Pancreas (tissue), 10 donors: ENCODE measurements at regions not wholly inside any gene's neighbourhood (a gene's known extent, or its start where the extent isn't known, plus 50 kb on each side); places are given as distances from the start of the nearest gene placed in this dataset.

ENCODE experiments used
- ATAC-seq, 4 donors: fragments of 200-7000 bp; cut with Tn5 transposase; one replicate each; pipeline versions ENCODE4 v1.8.0 to v1.9.1; 2020; ENCODE audit warnings: mild to moderate bottlenecking in 4 of 4, moderate library complexity in 4 of 4
- DNase-seq, 6 donors: peaks; one replicate each; pipeline ENCODE4 v3.0.0-alpha.2; 2020
- FAIRE-seq: peaks from 2 replicates; lab custom pipeline; 2012; peaks lifted over from hg19 to GRCh38; lab: Jason Lieb, UNC
- H3K27ac ChIP-seq, 4 donors: fragments of 200-600 bp; sonication (generic); 1 replicate in 3 of 4; 2 replicates in 1 of 4; pipeline versions ENCODE4 v1.5.0 to v1.8.0; 2020
- H3K27me3 ChIP-seq, 4 donors: fragments of 200-600 bp; one replicate each; pipeline ENCODE4 v1.8.0; 2021
- H3K36me3 ChIP-seq, 3 donors: fragments of 200-600 bp; sonication (generic) in 1 of 3; one replicate each; pipeline versions ENCODE4 v1.5.0 to v1.8.0; 2020 to 2021
- H3K4me1 ChIP-seq, 3 donors: fragments of 200-600 bp; one replicate each; pipeline ENCODE4 v1.8.0; 2021
- H3K4me3 ChIP-seq, 4 donors: fragments of 200-600 bp; sonication (generic) in 2 of 4; one replicate each; pipeline versions ENCODE4 v1.5.0 to v1.8.0; 2020 to 2021
- H3K9me3 ChIP-seq, 4 donors: fragments of 200-600 bp; one replicate each; pipeline ENCODE4 v1.8.0; 2021
- WGBS, 2 donors: extraction: QIAGEN DNeasy Blood & Tissue Kit; methylation state at CpG; one replicate each; pipeline ENCODE4 v1.1.7; 2013; 5-methylcytosine and 5-hydroxymethylcytosine counted together
- intact Hi-C, 3 donors: fragments of 100-400 bp; cut with DNase I; formaldehyde crosslinking; loops; one replicate each; pipeline versions ENCODE4 v1.11.1 to v1.14.2; 2022
- TF ChIP-seq, protein P1 (sequence below), 4 donors: fragments of 200-600 bp; sonication (generic) in 3 of 4; IDR thresholded peaks; one replicate each; pipeline versions ENCODE4 v1.5.0 to v1.8.0; 2021; ENCODE audit warnings: antibody characterized with exemption in 4 of 4
- donor health status: healthy with polysubstance abuse.
- donor health status: DM: no; HTN: no; CAD: no; lungs with moderate emphysema.
- donor health status: DM: no; HTN: no; CAD: no.
- donor health status: control.
- donor health status: control.
- donor health status: Bipolar disorder and iron deficiency.
- donor health status: DM: yes; HTN: yes; CAD: no.
- donor health status: DM: no; HTN: no; CAD: no.
- donor health status: DM: no; HTN: no; CAD: no.
- donor health status: DM: yes; HTN: yes; CAD: no.

DNA sequence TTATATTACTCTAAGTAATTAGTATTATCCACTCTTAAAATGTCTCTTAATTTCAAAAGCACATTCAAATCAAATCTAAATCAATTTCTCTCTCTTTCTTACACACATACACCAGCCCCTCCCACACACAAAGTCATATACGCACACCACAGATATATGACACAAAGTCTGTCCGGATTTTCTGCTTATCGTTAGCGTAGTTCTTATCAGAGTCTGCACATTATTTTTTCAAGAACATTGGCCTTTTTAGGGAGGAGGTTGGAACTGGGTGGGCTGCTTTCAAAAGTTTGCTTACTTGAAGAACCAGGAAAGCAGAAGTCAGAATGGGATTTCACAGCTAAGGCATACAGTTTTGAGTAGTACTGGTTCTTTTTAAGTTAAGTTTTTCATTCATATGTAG, 387.6 kb upstream of the CHRM2 start:
- WGBS, 2 donors: 54 to 56% methylated on average over 4 of the region's 4 CpGs
- ATAC-seq (no peak), DNase-seq (no peak), FAIRE-seq (no peak)
- TF ChIP-seq, protein P1, sequence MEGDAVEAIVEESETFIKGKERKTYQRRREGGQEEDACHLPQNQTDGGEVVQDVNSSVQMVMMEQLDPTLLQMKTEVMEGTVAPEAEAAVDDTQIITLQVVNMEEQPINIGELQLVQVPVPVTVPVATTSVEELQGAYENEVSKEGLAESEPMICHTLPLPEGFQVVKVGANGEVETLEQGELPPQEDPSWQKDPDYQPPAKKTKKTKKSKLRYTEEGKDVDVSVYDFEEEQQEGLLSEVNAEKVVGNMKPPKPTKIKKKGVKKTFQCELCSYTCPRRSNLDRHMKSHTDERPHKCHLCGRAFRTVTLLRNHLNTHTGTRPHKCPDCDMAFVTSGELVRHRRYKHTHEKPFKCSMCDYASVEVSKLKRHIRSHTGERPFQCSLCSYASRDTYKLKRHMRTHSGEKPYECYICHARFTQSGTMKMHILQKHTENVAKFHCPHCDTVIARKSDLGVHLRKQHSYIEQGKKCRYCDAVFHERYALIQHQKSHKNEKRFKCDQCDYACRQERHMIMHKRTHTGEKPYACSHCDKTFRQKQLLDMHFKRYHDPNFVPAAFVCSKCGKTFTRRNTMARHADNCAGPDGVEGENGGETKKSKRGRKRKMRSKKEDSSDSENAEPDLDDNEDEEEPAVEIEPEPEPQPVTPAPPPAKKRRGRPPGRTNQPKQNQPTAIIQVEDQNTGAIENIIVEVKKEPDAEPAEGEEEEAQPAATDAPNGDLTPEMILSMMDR (IDR thresholded peaks at IDR 0.05): no peak
- H3K4me1 ChIP-seq: no peaks in the 10 kb centered on the region
- H3K27ac ChIP-seq: no peak overlapping the region
- H3K9me3 ChIP-seq: no peaks in the 10 kb centered on the region
- intact Hi-C loops: no loop called here
- H3K36me3 ChIP-seq: no peaks in the 10 kb centered on the region
- no peaks in the 10 kb centered on the region for H3K27me3 ChIP-seq
- H3K4me3 ChIP-seq: no peak overlapping the region

DNA sequence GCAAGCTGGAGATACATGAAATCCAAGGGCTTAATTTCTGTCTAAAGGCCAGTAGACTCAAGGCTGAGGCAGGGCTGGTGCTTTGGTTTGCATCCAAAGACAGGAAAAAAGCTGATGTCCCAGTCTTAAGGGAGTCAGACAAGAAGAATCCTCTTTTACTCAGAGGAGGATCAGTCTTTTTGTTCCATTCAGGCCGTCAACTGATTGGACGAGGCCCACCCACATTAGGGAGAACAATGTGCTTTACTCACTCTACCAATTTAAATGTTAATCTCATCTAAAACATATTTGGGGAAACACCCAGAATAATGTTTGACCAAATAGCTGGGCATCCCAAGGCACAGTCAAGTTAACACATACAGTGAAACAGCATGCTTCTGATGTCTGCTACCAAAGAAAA, 388.5 kb upstream of the CHRM2 start:
- TF ChIP-seq, protein P1 (IDR thresholded peaks at IDR 0.05): no peak
- no peak for DNase-seq
- Histone ChIP-seq H3K4me1 (no peaks in the 10 kb centered on the region), H3K27ac (no peak overlapping the region), H3K27me3 (no peaks in the 10 kb centered on the region), H3K4me3 (no peak overlapping the region), H3K9me3 (no peaks in the 10 kb centered on the region), H3K36me3 (no peaks in the 10 kb centered on the region)
- WGBS, 2 donors: 40 to 72% methylated on average over 2 of the region's 2 CpGs
- ATAC-seq: no peak
- intact Hi-C loops: no loop called here
- FAIRE-seq: no peak

DNA sequence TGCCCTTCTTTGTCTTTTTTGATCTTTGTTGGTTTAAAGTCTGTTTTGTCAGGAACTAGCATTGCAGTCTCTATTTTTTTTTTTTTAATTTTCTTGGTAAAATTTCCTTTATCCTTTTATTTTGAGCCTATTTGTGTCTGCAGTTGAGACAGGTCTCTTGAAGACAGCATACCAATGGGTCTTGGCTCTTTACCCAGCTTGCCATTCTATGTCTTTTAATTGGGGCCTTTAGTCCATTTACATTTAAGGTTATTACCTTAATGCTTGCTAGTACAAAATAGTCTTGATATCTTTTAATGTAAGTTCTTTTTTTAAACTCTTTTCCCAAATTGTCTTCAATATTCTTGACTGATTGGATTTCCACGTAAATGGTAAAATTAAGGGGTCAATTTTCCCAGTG, 398.3 kb upstream of the CHRM2 start:
- no peak overlapping the region for H3K4me3 ChIP-seq
- WGBS, 2 donors: 58 to 74% methylated on average over 1 of the region's 1 CpG
- TF ChIP-seq, protein P1 (IDR thresholded peaks at IDR 0.05): no peak
- intact Hi-C loops: no loop called here
- no peak for ATAC-seq
- H3K27ac ChIP-seq: no peak overlapping the region
- DNase-seq: no peak
- H3K9me3 ChIP-seq: no peaks in the 10 kb centered on the region
- no peaks in the 10 kb centered on the region for H3K27me3 ChIP-seq
- no peaks in the 10 kb centered on the region for H3K36me3 ChIP-seq
- FAIRE-seq: no peak
- H3K4me1 ChIP-seq: no peaks in the 10 kb centered on the region

DNA sequence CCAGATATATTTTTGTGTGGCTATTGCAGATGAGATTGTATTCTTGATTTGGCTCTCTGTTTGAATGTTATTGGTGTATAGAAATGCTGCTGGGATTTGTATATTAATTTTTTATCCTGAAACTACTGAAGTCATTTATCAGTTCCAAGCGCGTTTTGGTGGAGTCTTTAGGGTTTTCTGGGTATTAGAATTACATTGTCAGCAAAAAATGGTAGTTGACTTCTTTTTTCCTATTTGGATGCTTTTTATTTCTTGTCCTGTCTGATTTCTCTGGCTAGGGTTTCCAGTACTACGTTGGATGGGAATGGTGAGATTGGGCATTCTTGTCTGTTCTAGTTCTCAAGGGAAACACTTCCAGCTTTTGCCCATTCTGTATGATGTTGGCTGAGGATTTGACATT, 415.5 kb upstream of the CHRM2 start:
- no peaks in the 10 kb centered on the region for H3K4me1 ChIP-seq
- no peaks in the 10 kb centered on the region for H3K36me3 ChIP-seq
- WGBS, 2 donors: 73 to 80% methylated on average over 3 of the region's 3 CpGs
- no peak overlapping the region for H3K27ac ChIP-seq
- TF ChIP-seq, protein P1 (IDR thresholded peaks at IDR 0.05): no peak
- H3K27me3 ChIP-seq: no peaks in the 10 kb centered on the region
- no peaks in the 10 kb centered on the region for H3K9me3 ChIP-seq
- no peak for DNase-seq
- intact Hi-C loops: no loop called here
- ATAC-seq: no peak
- no peak for FAIRE-seq
- H3K4me3 ChIP-seq: no peak overlapping the region

DNA sequence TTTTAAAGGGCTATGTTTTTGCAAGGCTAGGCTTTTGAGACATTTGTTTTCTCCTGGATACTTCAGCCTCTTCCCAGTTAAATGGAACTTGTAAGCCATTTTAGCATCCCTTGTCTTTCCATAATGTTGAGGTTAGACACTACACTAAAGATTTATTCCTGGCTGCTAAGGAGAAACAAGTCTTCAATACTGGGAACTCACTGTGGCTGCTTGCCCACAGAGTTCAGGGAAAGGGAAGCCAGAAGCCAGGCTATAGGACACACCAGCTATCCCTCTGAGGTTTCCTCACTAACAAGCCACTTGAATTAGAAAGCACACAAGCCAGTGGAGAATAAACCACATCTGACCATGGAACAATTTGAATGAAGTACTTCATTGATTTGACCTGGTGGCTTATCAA, 421.7 kb upstream of the CHRM2 start:
- H3K36me3 ChIP-seq: no peaks in the 10 kb centered on the region
- H3K27me3 ChIP-seq: no peaks in the 10 kb centered on the region
- no peak overlapping the region for H3K4me3 ChIP-seq
- no peaks in the 10 kb centered on the region for H3K4me1 ChIP-seq
- no peaks in the 10 kb centered on the region for H3K9me3 ChIP-seq
- DNase-seq: no peak
- TF ChIP-seq, protein P1 (IDR thresholded peaks at IDR 0.05): no peak
- no peak for FAIRE-seq
- intact Hi-C loops: no loop called here
- no peak for ATAC-seq
- no peak overlapping the region for H3K27ac ChIP-seq
